Fibroblast of mammary gland (primary cell): ENCODE measurements at regions not wholly inside any gene's neighbourhood (a gene's known extent, or its start where the extent isn't known, plus 50 kb on each side); places are given as distances from the start of the nearest gene placed in this dataset.
A peak's percentile ranks its signal among the peaks of the same experiment; 100 is the strongest.

Experiments used
- DNase-seq: peaks from one replicate; pipeline ENCODE4 v3.0.0-alpha.2; 2010; ENCODE audit warnings: low read depth
- H3K4me3 ChIP-seq: 2 replicates; pipeline ENCODE4 v1.5.1; 2011; ENCODE audit warnings: low read depth, mild to moderate bottlenecking, low read length, moderate library complexity; ENCODE audit not compliant: control insufficient read depth
- CTCF ChIP-seq: conservative IDR thresholded peaks from 2 replicates; pipeline ENCODE4 v1.5.1; 2011; ENCODE audit warnings: low read depth, low read length, inconsistent platforms; ENCODE audit not compliant: control insufficient read depth, insufficient read depth

- TF ChIP-seq CTCF: no peak
- no peak for DNase-seq
- H3K4me3 ChIP-seq: no peak overlapping the region
Measured at GRCh38 chr7:42699380-42700178, 212.3 kb downstream of the C7orf25 start.

GRCh38 chr7:42698600-42699374 lies 213.1 kb downstream of the C7orf25 start:
- H3K4me3 ChIP-seq: no peak overlapping the region
- DNase-seq: no peak
- no peak for TF ChIP-seq CTCF

- no peak overlapping the region for H3K4me3 ChIP-seq
- TF ChIP-seq CTCF: no peak
- DNase-seq: peak; percentile 32
Measured at GRCh38 chr7:42694894-42695507, 216.9 kb downstream of the C7orf25 start.

DNA sequence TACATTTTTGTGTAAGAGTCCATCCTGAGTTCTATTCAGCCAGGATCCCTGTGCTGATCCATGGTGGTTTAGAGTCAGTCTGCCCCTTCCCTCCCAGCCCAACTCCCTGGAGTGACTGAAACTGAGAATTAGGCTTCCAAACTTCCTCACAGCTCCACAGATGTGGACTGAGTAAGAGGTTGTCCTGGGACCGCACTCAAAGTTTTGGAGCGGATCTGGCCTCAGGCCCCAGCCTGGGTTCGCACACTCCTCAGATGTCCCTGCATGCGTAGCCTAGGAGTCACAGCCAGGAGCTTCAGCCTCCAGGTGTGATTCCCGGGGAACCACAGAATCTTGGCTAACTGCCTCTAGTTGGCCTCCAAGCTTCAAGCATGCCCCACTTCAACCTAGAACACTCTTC lies 218.1 kb downstream of the C7orf25 start:
- DNase-seq: no peak
- H3K4me3 ChIP-seq: no peak overlapping the region
- no peak for TF ChIP-seq CTCF

GRCh38 chr7:42692621-42693020 lies 219.2 kb downstream of the C7orf25 start:
- TF ChIP-seq CTCF: no peak
- peak; percentile 16 for DNase-seq
- no peak overlapping the region for H3K4me3 ChIP-seq

- no peak overlapping the region for H3K4me3 ChIP-seq
- DNase-seq: peak; percentile 74
- TF ChIP-seq CTCF: peak; percentile 81
Measured at GRCh38 chr7:42690794-42691639, 220.9 kb downstream of the C7orf25 start.
